HG02642 (cell line): ENCODE measurements at regions not wholly inside any gene's neighbourhood (a gene's known extent, or its start where the extent isn't known, plus 50 kb on each side); places are given as distances from the start of the nearest gene placed in this dataset.

Experiments used
- ATAC-seq: cut with Tn5 transposase; IDR thresholded peaks from one replicate; pipeline ENCODE4 v1.9.1; 2021; ENCODE audit warnings: mild to moderate bottlenecking; ENCODE audit not compliant: unreplicated experiment, poor library complexity

GRCh38 chr22:47563406-47564157 lies 801.1 kb downstream of the TBC1D22A start:
- ATAC-seq, result no peak

- ATAC-seq, result no peak
Measured at GRCh38 chr22:47561766-47562165, 799.3 kb downstream of the TBC1D22A start.

DNA sequence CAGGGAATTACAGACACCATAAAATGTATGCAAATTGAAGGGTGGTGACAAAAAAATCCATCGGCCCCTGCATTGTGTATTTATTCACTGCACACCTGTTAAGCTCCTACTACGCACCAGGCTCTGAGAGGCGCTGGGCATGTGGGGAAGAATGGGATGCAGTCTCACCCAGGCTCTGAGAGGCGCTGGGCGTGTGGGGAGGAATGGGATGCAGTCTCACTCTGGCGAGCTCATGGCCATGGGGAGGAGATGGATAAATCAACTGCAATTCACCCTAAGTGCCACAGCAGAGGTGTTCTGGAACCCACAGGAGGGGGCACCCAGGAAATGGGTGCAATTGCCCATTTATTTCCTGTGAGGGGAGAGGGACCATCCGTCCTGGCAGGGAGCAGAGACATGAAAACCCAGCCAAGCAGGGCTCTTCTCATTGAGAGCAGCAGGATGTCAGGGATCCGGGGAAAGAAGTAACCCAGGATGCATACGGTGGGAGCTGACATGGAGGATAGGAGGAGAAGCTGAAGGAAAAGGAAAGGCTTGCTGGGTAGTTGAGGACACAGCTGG lies 798.7 kb downstream of the TBC1D22A start:
- ATAC-seq, result no peak

GRCh38 chr22:47558828-47559700 lies 796.6 kb downstream of the TBC1D22A start:
- no peak for ATAC-seq

GRCh38 chr22:47556473-47556872 lies 794.0 kb downstream of the TBC1D22A start:
- no peak for ATAC-seq

DNA sequence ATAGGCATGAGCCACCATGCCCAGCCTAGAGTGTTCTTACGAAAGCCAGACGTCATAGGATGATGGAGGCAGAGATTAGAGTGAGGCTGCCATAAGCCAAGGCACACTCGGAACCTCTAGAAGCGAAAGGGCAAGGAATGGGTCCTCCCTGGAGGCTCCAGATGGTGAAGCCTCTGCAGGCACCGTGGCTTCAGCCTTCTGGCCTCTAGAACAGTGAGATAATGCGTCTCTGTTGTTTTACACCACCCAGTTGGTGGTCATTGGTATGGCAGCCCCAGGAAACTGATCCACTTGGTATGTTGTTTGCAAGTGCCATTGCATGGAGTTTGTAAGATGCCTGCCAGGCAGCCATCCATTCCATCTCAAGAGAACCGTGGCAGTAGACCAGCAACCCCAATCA lies 791.0 kb downstream of the TBC1D22A start:
- no peak for ATAC-seq

GRCh38 chr22:47552541-47553205 lies 790.2 kb downstream of the TBC1D22A start:
- no peak for ATAC-seq

DNA sequence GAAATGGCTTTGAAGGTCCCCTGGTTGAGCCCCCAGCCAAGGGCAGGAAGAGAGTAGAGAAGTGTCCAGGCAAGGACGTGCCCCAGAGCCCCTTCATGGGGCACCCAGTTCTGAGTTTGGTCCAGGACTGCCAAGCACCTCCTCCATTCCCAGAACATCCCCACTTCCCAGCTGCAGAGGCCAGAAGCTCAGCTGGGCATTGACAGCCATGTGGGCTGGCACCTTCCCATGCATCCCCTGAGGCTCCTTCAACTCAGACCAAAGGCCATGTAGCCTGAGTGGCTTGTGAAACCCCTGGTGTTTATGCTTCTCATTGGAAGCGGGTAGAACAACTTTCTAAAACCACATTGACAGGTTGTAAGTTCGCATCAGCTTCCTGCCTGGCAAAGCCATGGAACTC lies 789.6 kb downstream of the TBC1D22A start:
- no peak for ATAC-seq

DNA sequence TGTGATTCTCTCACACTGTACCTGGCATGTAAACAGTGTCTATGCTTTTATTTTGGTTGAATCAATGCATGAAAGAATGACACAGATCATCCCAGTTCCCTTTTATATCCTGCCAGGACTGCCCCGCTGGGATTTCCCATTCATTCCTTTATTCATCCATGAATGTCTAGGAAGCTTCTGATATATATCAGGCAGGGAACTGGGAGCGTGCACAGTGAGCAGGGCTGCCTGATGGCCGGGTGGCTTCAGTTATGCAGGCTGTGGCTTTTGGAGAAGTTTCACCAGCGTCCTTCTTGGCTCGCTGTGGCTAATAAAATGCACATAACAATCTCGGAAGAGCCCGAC lies 789.0 kb downstream of the TBC1D22A start:
- ATAC-seq, result no peak

DNA sequence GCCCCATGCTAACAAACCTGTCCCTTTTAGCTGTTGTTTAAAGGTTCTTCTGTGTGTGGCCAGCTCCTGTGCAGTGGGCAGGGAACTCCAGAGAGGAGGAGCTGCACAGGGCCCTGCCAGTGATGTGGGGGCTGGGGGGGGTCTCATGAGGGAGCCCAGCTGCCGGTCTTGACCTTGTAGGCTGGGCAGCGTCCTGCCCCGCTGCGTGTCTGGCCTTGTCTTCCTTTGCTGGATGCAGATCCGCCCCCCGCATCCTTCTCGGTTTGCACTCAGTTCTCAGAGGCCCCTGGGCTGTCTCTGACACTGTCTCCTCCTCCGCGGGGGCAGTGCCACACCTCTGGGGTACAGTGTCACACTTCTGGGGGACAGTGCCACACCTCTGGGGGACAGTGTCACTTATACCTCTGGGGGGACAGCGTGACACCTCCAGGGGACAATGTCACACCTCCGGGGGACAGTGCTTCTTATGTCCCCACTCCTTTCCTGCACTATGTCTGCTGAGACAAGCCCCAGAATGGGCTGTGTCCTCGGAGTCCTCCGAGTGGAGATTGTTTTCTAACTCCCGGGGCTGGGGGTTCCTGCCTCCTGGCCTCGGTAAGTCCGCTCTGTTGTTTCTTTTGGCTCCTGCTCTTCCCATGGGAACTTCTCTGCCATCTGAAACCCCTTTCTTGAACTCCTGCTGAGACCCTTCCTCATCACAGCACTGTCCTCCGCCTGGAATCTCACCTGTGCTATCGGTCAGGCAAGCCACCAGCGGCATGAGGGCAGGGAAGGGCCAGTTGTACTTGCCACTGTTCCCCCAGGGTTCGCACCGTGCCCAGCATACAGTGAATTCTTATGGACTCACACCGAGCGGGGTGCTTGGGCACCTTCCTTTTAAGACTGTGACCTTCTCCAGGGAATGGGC lies 788.3 kb downstream of the TBC1D22A start:
- ATAC-seq, result no peak

DNA sequence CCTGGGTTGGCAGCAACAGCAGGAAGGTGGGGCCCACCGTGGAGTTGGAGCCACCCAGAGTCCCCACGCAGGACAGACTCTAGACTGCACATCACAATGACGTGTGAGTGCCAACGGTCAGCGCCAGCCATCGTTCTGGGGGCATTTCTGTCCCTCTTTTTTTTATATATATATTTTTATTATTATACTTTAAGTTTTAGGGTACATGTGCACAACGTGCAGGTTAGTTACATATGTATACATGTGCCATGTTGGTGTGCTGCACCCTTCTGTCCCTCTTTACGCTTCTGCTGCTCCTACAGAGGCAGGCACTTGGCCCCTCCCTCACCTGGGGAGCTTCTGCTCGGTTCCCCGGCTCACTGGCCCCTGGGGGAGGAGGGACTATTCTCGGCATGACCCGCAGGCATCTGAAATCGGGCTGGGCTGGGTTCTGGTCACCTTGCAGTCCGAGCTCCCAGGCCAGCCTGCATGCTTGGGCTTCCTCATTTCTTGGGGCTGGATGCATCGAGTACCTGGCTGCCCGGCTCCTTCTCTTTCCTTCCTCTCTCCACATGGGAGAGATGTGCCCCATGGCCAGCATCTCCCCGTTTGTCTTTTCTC lies 787.4 kb downstream of the TBC1D22A start:
- no peak for ATAC-seq

DNA sequence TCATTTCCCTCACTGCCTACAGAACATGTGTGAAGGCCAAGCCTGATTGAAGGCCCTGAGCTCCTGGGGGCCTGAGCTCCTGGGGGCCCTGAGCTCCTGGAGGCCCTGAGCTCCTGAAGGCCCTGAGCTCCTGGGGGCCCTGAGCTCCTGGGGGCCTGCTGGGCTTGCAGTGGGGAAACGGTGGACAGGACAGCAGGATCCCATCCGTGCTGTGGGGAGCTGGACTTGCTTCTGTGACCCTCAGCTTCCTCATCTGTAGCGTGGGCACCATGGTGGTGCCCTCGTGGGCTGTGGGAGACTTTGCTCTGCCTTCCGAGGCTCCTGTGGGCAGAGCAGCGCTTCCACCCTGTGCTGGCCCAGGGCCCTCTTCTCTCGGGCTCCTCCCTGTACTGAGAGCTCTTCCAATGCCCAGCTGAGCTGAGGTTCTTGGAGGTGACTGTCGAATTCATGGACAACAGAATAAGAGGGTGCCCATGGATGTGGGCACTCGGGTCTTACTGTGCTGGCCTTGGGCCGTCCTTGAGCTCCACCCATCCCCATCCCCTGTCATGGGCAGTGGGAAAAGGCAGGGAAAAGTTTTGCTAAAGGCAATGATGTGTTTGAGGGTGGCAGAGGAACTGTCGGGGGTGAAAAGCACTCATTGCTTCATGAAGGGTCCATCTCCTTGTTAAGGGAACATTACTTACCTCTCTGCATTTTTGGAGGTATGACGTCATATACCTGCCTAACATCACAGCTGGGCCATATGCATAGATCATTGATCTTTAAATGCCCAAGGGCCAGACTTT lies 786.7 kb downstream of the TBC1D22A start:
- ATAC-seq, result no peak

GRCh38 chr22:47547881-47548650 lies 785.6 kb downstream of the TBC1D22A start:
- no peak for ATAC-seq

DNA sequence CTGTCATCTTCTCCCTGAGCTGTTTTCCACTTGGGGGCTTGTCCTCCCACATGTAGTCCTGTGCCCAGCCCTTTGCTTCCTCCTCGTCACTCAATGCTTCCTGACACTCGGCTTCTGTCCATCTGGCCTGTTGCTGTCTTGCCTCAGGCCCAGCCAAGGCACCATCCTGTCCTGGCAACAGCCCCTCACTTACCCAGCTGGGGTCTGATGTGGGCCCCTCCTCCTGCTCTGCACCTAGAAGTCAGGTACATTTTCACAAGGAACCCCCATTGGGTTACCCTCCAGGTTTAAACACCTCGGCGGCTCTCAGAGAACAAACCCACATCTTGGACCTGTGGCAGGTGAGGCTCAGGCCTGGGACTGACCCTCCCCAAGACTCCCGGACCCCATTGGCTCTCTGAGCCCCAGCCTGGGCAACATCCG lies 784.8 kb downstream of the TBC1D22A start:
- no peak for ATAC-seq

GRCh38 chr22:47544696-47545095 lies 782.2 kb downstream of the TBC1D22A start:
- ATAC-seq, result no peak

- ATAC-seq, result no peak
Measured at GRCh38 chr22:47543447-47543846, 781.0 kb downstream of the TBC1D22A start.

- ATAC-seq, result no peak
Measured at GRCh38 chr22:47540011-47540410, 777.6 kb downstream of the TBC1D22A start.

DNA sequence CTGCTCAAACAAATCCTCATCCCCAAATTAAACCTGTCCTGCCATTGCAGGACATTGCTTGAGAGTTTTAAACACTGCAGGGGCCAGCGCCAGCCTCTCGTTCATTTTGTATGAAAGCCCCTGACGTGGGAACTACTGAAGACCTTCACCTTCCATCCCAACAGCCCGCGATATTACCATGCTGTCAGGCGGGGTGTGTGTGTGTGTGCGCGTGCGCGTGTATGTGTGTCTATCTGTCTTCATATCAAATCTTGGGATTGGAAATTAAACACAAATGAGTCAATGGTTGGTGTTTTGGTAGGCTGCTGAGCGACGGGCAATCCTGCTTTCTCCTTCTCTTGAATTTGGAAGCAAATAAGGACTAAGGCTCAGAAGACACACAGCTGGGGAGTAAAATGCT lies 776.9 kb downstream of the TBC1D22A start:
- no peak for ATAC-seq
